K562 (cell line): ENCODE measurements at regions not wholly inside any gene's neighbourhood (a gene's known extent, or its start where the extent isn't known, plus 50 kb on each side); places are given as distances from the start of the nearest gene placed in this dataset.

Experiments
- ATAC-seq: fragments of 200-7000 bp; cut with Tn5 transposase; 3 replicates; pipeline ENCODE4 v1.9.1; 2020; ENCODE audit warnings: moderate library complexity
- BruUV-seq: library from RNA; stranded (reverse); fragments of 400-500 nt; replicated peaks from 2 replicates; lab custom pipeline; 2021; lab: Mats Ljungman, UMichigan
- CTCF ChIA-PET: fragments of 300-600 bp; formaldehyde crosslinking; extraction: SDS; loops from one replicate; lab custom pipeline; 2021; ENCODE audit warnings: low intra/inter-chr PET ratio; lab: Yijun Ruan, JAX
- POLR2A ChIA-PET: fragments of 300-600, 350-650 bp; sonication (Branson Sonifier 250); formaldehyde crosslinking; extraction: SDS; loops from one replicate; lab custom pipeline; 2021; ENCODE audit warnings: antibody characterized with exemption, inconsistent platforms; lab: Yijun Ruan, JAX
- DNase-seq, 4 experiments: peaks; one replicate each; pipeline versions ENCODE4 v3.0.0 to v3.0.0-alpha.2; 2011 to 2018; ENCODE audit warnings: low spot score in 3 of 4, mixed read lengths in 3 of 4; ENCODE audit errors: extremely low read depth in 1 of 4
- FAIRE-seq: peaks from 2 replicates; lab custom pipeline; 2011; peaks lifted over from hg19 to GRCh38; lab: Jason Lieb, UNC
- H2AFZ ChIP-seq: 2 replicates; pipeline ENCODE4 v1.6.0; 2011; ENCODE audit warnings: low read depth, low read length, control low read depth, inconsistent platforms
- H3K27ac ChIP-seq: fragments of 200-600 bp; 3 replicates; pipeline ENCODE4 v1.8.0; 2011; ENCODE audit warnings: low read depth, mild to moderate bottlenecking, control low read depth, inconsistent platforms, low read length, moderate library complexity, mixed read lengths; ENCODE audit errors: extremely low read depth
- H3K27me3 ChIP-seq, 2 experiments: fragments of 300-600 bp in 1 of 2; 2 replicates in 1 of 2; 3 replicates in 1 of 2; pipeline versions ENCODE4 v1.6.0 to v1.8.0; 2011; ENCODE audit warnings: inconsistent platforms in 2 of 2, low read length in 2 of 2, mild to moderate bottlenecking in 1 of 2, mixed read lengths in 1 of 2, moderate library complexity in 1 of 2; ENCODE audit not compliant: control insufficient read depth in 2 of 2, insufficient read depth in 2 of 2
- H3K36me3 ChIP-seq: fragments of 300-600 bp; 3 replicates; pipeline ENCODE4 v1.8.0; 2011; ENCODE audit warnings: mild to moderate bottlenecking, low read length, inconsistent platforms; ENCODE audit not compliant: control insufficient read depth, insufficient read depth
- H3K4me1 ChIP-seq, 2 experiments: fragments of 200-600 bp in 1 of 2; replicated peaks in 1 of 2; 2 replicates in 1 of 2; 3 replicates in 1 of 2; pipeline versions ENCODE4 v1.5.1 to v1.8.0; 2011; ENCODE audit warnings: inconsistent platforms in 2 of 2, low read length in 2 of 2, mild to moderate bottlenecking in 1 of 2, mixed read lengths in 1 of 2, moderate library complexity in 1 of 2; ENCODE audit not compliant: control insufficient read depth in 2 of 2, insufficient read depth in 2 of 2
- H3K4me2 ChIP-seq: 2 replicates; pipeline ENCODE4 v1.6.1; 2011; ENCODE audit warnings: low read length, control low read depth, inconsistent platforms, mixed read lengths; ENCODE audit not compliant: insufficient read depth
- H3K4me3 ChIP-seq: fragments of 200-600 bp; sonication (generic), shearing (Covaris generic); 2 replicates; pipeline ENCODE4 v1.5.1; 2016; ENCODE audit warnings: control low read depth, inconsistent platforms
- H3K79me2 ChIP-seq: fragments of 200-600 bp; 3 replicates; pipeline ENCODE4 v1.8.0; 2011; ENCODE audit warnings: low read length, inconsistent platforms; ENCODE audit not compliant: control insufficient read depth, insufficient read depth
- H3K9ac ChIP-seq, 2 experiments: 2 replicates each; pipeline versions ENCODE4 v1.6.0 to v1.6.1; 2011; ENCODE audit warnings: low read depth in 2 of 2, low read length in 2 of 2, control low read depth in 1 of 2, inconsistent platforms in 1 of 2, mild to moderate bottlenecking in 1 of 2, mixed read lengths in 1 of 2; ENCODE audit not compliant: insufficient read depth in 1 of 2
- H3K9me1 ChIP-seq: one replicate; pipeline ENCODE4 v1.6.0; 2011; ENCODE audit warnings: inconsistent platforms, mild to moderate bottlenecking, low read length, moderate library complexity; ENCODE audit not compliant: control insufficient read depth, insufficient read depth
- H3K9me3 ChIP-seq: replicated peaks from 2 replicates; pipeline ENCODE4 v1.5.1; 2011; ENCODE audit warnings: low read depth, low read length, inconsistent platforms; ENCODE audit not compliant: control insufficient read depth, insufficient read depth
- H4K20me1 ChIP-seq: replicated peaks from 2 replicates; pipeline ENCODE4 v1.6.1; 2011; ENCODE audit warnings: low read length, inconsistent platforms, mixed read lengths; ENCODE audit not compliant: control insufficient read depth, insufficient read depth
- ARNT ChIP-seq, 2 experiments: fragments of 450-650 bp; IDR thresholded peaks; 2 replicates each; pipeline ENCODE4 v1.6.1; 2016; ENCODE audit warnings: mild to moderate bottlenecking in 1 of 2
- CREB3L1 ChIP-seq: fragments of 450-650 bp; IDR thresholded peaks from 2 replicates; pipeline ENCODE4 v1.6.1; 2014; ENCODE audit warnings: low read depth, mild to moderate bottlenecking, moderate library complexity, borderline replicate concordance
- HBP1 ChIP-seq: fragments of 450-650 bp; formaldehyde crosslinking; IDR thresholded peaks from 2 replicates; pipeline ENCODE4 v1.4.0; 2022; ENCODE audit warnings: missing genetic modification characterization
- HES1 ChIP-seq: fragments of 450-650 bp; IDR thresholded peaks from 2 replicates; pipeline ENCODE4 v1.6.1; 2016; ENCODE audit warnings: low read depth, mild to moderate bottlenecking, moderate library complexity
- TCFL5 ChIP-seq: fragments of 250-450 bp; sonication (Bioruptor Pico); conservative IDR thresholded peaks from 2 replicates; pipeline ENCODE4 v1.6.1; 2021; ENCODE audit warnings: mild to moderate bottlenecking, moderate library complexity, matching md5 sums
- ZNF282 ChIP-seq: sonication (generic); formaldehyde crosslinking; IDR thresholded peaks from 2 replicates; pipeline ENCODE4 v1.8.1; 2023; ENCODE audit warnings: missing genetic modification reagents
- ZNF668 ChIP-seq: fragments of 250-450 bp; sonication (Bioruptor Pico); IDR thresholded peaks from 2 replicates; pipeline ENCODE4 v1.8.0; 2022; ENCODE audit warnings: mild to moderate bottlenecking, inconsistent platforms
- WGBS: fragments of 100-300 bp; shearing (Covaris generic); methylation state at CpG from one replicate; pipeline ENCODE4 v1.1.6; 2016; ENCODE audit warnings: low coverage, mixed read lengths; ENCODE audit not compliant: insufficient coverage; ENCODE audit errors: missing lambda C conversion rate; 5-methylcytosine and 5-hydroxymethylcytosine counted together
- in situ Hi-C: fragments of 300-500 bp; cut with MboI; formaldehyde crosslinking; loops from 4 replicates; pipeline ENCODE4 v1.15.0; 2018; ENCODE audit warnings: inconsistent platforms, mixed read lengths
- intact Hi-C: fragments of 100-400 bp; cut with micrococcal nuclease; formaldehyde crosslinking; loops from 2 replicates; pipeline ENCODE4 v1.14.2; 2022

GRCh38 chr5:162811071-162811470, 626.3 kb upstream of the CCNG1 start:
- H2AFZ ChIP-seq: no peak overlapping the region
- no peaks in the 10 kb centered on the region for H3K36me3 ChIP-seq
- ATAC-seq (no peak), FAIRE-seq (no peak), DNase-seq (no peak)
- no peaks in the 10 kb centered on the region for H3K9me3 ChIP-seq
- H3K79me2 ChIP-seq: no peaks in the 10 kb centered on the region
- no peak overlapping the region for H3K4me2 ChIP-seq
- no peaks in the 10 kb centered on the region for H3K4me1 ChIP-seq
- in situ Hi-C loops: no loop called here
- no peaks in the 10 kb centered on the region for H3K9me1 ChIP-seq
- no peak overlapping the region for H3K9ac ChIP-seq
- TF ChIP-seq CREB3L1: no peak
- TF ChIP-seq ZNF668: no peak
- no peak for TF ChIP-seq HBP1 (CRISPR knock-in tag)
- no peak for TF ChIP-seq ZNF282 (CRISPR knock-in tag)
- no peak for TF ChIP-seq HES1
- TF ChIP-seq ARNT (IDR thresholded peaks at IDR 0.05): no peak
- no peak for TF ChIP-seq TCFL5 (CRISPR knock-in tag)
- intact Hi-C loops: no loop called here
- BruUV-seq: no TSS peak
- CTCF ChIA-PET: no interaction called here
- POLR2A ChIA-PET: no interaction called here
- no peaks in the 10 kb centered on the region for H3K27me3 ChIP-seq
- H3K4me3 ChIP-seq: no peak overlapping the region
- whole genome bisulfite sequencing: 5% methylated on average over 1 of the region's 1 CpG
- no peak overlapping the region for H3K27ac ChIP-seq
- H4K20me1 ChIP-seq: no peaks in the 10 kb centered on the region
